Nucleus accumbens (tissue), 56 donors: ENCODE measurements at regions not wholly inside any gene's neighbourhood (a gene's known extent, or its start where the extent isn't known, plus 50 kb on each side); places are given as distances from the start of the nearest gene placed in this dataset.

Experiments
- DNase-seq, 56 donors: peaks; one replicate each; lab custom pipeline; 2025; lab: John Stamatoyannopoulos, UW

- no peak for DNase-seq
Measured at GRCh38 chr2:196338440-196338839, 167.1 kb upstream of the STK17B start.

GRCh38 chr2:196341277-196341841, 170.0 kb upstream of the STK17B start:
- DNase-seq = no peak

GRCh38 chr2:196344397-196344796, 173.0 kb upstream of the STK17B start:
- DNase-seq = no peak

DNA sequence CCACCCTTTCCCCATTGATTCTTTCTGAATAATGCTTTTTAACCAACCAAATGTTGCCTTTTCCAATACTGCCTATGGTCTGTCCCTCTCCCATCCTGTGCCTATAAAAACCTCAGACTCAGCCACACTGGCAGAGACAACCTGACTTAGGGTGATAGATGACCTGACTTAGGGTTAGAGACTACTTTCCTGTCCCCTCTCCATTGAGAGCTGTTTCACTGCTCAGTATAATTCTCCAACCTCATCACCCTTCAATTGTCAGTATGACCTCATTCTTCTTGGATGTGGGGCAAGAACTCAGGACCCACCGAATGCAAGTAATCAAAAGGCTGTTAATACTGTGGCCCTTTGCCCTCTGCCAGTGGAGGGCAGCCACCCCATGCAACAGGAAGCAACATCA, 182.3 kb upstream of the STK17B start:
- DNase-seq = no peak

- DNase-seq = no peak
Measured at GRCh38 chr2:196354186-196354585, 182.8 kb upstream of the STK17B start.

GRCh38 chr2:196356332-196356731, 185.0 kb upstream of the STK17B start:
- DNase-seq = no peak

- no peak for DNase-seq
Measured at GRCh38 chr2:196360650-196361049, 189.3 kb upstream of the STK17B start.

DNA sequence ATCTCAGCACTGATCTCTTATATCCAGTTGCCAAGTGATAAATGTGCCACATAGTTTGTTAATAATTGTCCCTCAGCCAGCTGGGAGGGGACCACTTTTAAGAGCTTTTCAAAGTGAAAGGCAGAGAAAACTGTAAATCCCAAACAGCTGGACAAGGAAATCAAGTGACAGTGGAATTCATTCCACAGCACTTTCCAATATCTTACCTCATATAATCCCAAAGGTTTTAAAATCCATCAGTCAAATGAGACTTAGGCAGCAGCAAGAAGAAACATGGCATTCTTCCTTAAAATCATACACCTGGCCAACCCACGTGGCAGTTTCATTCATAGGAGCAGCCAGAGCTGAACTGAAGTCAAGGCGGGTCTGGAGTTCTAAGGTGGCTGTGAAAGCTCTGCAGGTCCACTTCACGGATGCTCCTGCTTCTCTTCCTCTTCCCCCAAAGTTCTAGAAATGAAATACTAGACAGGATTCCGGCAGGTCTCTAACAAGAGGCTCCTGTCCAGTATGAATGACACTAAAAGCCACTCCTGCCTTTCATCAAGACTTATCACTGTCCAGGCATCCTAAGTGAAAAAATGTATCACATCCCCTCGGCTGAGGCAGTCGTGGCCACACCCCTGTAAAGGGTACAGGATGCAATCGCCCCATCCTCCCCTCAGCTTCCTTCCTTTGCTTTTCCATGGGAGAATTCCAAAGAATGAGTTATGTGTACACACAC, 190.4 kb upstream of the STK17B start:
- no peak for DNase-seq

GRCh38 chr2:196362973-196363549, 191.7 kb upstream of the STK17B start:
- DNase-seq = no peak

GRCh38 chr2:196365145-196365544, 193.8 kb upstream of the STK17B start:
- no peak for DNase-seq

- DNase-seq = no peak
Measured at GRCh38 chr2:196365923-196366322, 194.5 kb upstream of the STK17B start.

- DNase-seq = no peak
Measured at GRCh38 chr2:196367633-196368032, 196.3 kb upstream of the STK17B start.

DNA sequence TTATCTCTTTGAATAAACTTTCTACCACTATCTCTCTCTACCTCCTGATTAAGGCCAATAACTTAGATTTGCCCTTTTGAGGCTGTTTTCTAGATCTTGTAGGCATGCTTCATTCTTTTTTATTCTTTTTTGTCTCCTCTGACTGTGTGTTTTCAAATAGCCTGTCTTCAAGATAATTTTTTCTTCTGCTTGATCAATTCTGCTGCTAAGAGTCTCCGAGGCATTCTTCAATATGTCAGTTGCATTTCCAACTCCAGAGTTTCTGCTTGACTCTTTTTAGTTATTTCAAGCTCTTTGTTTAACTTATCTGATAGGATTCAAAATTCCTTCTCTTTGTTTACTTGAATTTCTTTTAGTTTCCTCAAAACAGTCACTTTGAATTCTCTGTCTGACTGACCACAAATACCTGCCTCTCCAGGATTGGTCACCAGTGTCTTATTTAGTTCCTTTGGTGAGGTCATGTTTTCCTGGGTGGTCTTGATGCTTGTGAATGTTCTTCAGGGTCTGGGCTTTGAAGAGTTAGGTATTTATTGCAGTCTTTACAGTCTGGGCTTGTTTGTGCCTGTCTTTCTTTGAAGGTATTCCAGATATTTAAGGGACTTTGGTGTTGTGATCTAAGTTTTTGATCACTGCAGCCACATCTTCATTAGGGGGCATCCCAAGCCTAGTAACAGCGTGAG, 197.3 kb upstream of the STK17B start:
- no peak for DNase-seq

DNA sequence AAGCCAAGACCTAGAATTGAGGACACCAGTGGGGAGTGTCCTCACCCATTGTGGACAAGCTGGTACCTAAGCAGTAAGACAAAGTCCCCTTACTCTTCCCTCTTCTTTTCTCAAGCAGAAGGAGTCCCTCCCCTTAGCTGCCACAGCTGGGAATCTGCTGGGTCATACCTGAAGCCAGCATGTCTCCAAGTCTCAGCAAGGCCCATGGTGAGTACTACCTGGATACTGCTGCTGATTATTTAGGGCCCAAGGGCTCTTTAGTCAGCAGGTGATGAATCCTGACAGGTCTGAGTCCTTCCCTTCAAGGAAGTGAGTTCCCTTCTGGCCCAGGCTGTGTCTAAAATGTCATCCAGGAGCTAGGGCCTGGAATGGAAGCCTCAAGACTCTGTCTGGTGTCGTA, 198.6 kb upstream of the STK17B start:
- DNase-seq = no peak

DNA sequence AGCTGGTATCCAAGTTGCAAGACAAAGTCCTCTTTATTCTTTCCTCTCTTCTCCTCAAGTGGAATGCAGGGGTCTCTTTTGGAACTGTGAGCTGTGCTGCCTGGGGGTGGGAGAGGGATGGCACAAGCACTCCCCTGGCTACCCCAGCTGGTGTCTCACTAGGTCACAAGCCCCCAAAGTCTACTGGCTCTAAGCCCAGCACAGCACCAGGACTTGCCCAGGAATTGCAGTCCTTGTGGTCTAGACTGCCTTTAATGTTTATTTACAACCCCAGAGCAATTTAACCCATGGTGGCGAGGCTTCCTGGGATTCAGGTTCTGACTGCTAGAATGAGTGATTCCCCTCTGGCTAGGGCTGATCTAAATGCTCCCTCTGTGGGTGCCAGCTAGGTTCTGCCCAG, 199.0 kb upstream of the STK17B start:
- no peak for DNase-seq

DNA sequence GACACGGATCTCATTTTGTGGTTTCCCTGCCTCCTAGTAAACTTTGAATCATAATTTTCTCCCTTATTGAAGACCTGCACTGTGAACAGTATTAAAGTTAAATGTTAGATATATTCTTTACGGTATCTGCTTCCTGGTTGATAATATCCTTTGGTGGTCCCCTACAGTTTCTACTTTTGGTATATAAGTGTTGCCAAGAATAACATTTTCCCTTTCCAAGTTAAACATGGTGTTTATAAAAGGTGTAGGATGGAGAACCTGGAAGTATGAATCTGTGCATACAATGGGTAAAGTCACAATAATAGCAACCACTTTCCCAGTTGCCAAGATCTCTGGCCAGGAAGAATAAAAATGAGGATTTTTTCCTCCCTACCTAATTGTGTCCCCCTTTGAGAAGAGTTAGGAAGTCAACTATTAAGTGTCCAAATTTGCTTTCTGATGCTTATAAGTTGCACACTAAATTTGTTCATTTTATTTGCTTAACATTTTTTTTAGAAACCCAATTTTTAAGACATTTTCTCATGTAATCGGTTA, 201.0 kb upstream of the STK17B start:
- no peak for DNase-seq

GRCh38 chr2:196372811-196373664, 201.7 kb upstream of the STK17B start:
- no peak for DNase-seq

DNA sequence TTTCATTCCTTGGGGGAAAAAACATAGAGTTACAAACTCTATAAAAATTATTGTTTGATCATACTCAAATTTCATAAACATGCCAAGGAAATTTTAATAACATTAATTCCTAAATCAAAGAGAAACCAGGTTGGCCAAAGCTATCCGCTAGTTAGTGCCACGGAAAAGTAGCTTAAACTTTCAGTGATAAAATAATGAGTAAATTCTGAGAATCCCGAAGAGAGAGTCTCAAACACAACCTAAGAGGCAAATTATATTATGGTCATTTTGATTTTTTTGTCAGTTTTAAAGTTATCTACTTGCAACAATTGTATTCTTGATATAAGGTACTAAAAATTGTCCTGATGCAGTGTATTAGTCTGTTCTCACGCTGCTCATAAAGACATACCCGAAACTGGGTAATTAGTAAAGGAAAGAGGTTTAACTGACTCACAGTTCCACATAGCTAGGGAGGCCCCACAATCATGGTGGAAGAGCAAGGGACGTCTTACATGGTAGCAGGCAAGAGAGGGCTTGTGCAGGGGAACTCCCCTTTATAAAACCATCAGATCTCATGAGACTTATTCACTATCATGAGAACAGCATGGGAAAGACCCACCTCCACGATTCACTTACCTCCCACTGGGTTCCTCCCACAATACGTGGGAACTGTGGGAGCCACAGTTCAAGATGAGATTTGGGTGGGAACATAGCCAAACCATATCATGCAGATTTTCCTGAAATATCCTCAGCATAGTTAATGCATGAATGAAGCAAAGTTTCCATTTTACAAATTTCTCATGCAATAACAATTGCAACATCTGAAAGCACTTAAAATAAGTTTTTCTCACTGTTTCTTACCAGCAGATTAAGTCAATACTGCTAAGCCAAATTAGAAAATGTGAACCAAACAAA, 205.9 kb upstream of the STK17B start:
- no peak for DNase-seq

DNA sequence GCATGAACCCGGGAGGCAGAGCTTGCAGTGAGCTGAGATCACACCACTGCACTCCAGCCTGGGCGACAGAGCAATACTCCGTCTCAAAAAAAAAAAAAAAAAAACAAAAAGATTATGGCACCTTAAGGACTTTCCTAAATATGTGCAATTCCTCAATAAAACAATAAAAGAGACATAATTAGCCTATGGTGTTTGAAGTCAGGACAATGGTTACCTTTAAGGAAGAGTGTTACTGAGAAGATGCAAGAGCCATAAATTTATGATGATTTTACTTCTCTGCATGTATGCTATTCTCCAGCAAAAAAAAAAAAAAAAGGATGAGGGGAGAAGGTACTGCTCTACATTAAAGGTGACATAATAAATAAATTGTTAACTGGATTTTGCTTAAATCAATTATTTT, 208.2 kb upstream of the STK17B start:
- no peak for DNase-seq
